GM12878 (cell line): ENCODE measurements at regions not wholly inside any gene's neighbourhood (a gene's known extent, or its start where the extent isn't known, plus 50 kb on each side); places are given as distances from the start of the nearest gene placed in this dataset.

Experiments used
- FOXM1 ChIP-seq: IDR thresholded peaks from 2 replicates; pipeline ENCODE4 v1.6.1; 2012; ENCODE audit warnings: low read depth, mild to moderate bottlenecking, inconsistent platforms, low read length, moderate library complexity
- GABPA ChIP-seq: IDR thresholded peaks from 2 replicates; pipeline ENCODE4 v1.6.1; 2014; ENCODE audit warnings: antibody characterized with exemption, low read depth, mild to moderate bottlenecking, inconsistent platforms
- JUND ChIP-seq: IDR thresholded peaks from 2 replicates; pipeline ENCODE4 v1.6.1; 2012; ENCODE audit warnings: low read depth, mild to moderate bottlenecking, low read length, improper control_type of control experiment, moderate library complexity
- POLR2A ChIP-seq: IDR thresholded peaks from 2 replicates; pipeline ENCODE4 v1.6.1; 2011; ENCODE audit warnings: low read depth, mild to moderate bottlenecking, low read length
- POU2F2 ChIP-seq: IDR thresholded peaks from 3 replicates; pipeline ENCODE4 v1.6.1; 2011; ENCODE audit warnings: low read depth, mild to moderate bottlenecking, low read length, borderline replicate concordance
- SPI1 ChIP-seq: IDR thresholded peaks from 2 replicates; pipeline ENCODE4 v1.6.1; 2011; ENCODE audit warnings: low read depth, mild to moderate bottlenecking, low read length, moderate library complexity, borderline replicate concordance; ENCODE audit not compliant: insufficient read depth
- TCF7 ChIP-seq: IDR thresholded peaks from 2 replicates; pipeline ENCODE4 v1.6.1; 2014; ENCODE audit warnings: antibody characterized with exemption, borderline replicate concordance
- YY1 ChIP-seq: IDR thresholded peaks from 2 replicates; pipeline ENCODE4 v1.6.1; 2011; ENCODE audit warnings: low read depth, mild to moderate bottlenecking, low read length
- TF ChIP-seq, protein P1 (sequence below), 3 experiments: IDR thresholded peaks in 2 of 3; conservative IDR thresholded peaks in 1 of 3; 2 replicates each; pipeline ENCODE4 v1.5.1; 2011; ENCODE audit warnings: low read depth in 3 of 3, low read length in 3 of 3, mild to moderate bottlenecking in 3 of 3, control low read depth in 2 of 3, moderate library complexity in 2 of 3, inconsistent platforms in 1 of 3, mixed read lengths in 1 of 3; ENCODE audit not compliant: control insufficient read depth in 2 of 3, insufficient read depth in 1 of 3; ENCODE audit errors: extremely low read depth in 1 of 3
- TF ChIP-seq, protein P2 (sequence below): fragments of 450-650 bp; IDR thresholded peaks from 2 replicates; pipeline ENCODE4 v1.6.1; 2017; ENCODE audit warnings: antibody characterized with exemption, mild to moderate bottlenecking, moderate library complexity

DNA sequence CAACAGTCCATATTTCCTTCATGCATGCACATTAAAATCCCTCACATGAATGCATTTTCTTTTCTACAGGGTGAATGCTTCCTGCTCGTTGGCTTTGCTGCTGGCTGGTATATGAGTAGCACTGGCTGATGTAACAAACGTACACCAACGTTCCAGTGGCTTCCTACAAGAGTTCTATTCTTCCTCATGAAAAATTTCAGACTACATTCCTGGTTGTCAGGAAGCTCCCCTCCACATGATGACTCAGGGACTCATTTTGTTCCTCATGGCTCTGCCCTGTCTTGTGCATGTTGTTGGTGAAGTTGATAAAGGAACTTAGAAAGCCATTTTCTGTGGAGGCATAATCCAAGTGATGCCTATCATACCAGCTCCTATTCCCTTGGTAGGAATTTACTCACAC is 470.7 kb upstream of the KLF6 start:
- TF ChIP-seq JUND = no peak
- TF ChIP-seq, protein P1, sequence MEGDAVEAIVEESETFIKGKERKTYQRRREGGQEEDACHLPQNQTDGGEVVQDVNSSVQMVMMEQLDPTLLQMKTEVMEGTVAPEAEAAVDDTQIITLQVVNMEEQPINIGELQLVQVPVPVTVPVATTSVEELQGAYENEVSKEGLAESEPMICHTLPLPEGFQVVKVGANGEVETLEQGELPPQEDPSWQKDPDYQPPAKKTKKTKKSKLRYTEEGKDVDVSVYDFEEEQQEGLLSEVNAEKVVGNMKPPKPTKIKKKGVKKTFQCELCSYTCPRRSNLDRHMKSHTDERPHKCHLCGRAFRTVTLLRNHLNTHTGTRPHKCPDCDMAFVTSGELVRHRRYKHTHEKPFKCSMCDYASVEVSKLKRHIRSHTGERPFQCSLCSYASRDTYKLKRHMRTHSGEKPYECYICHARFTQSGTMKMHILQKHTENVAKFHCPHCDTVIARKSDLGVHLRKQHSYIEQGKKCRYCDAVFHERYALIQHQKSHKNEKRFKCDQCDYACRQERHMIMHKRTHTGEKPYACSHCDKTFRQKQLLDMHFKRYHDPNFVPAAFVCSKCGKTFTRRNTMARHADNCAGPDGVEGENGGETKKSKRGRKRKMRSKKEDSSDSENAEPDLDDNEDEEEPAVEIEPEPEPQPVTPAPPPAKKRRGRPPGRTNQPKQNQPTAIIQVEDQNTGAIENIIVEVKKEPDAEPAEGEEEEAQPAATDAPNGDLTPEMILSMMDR (IDR thresholded peaks at IDR 0.05 in 2 of 3, conservative IDR thresholded peaks at IDR 0.05 in 1 of 3; ENCODE audit: control insufficient read depth in 2 of 3, extremely low read depth in 1 of 3, insufficient read depth in 1 of 3, low read depth in 3 of 3, low read length in 3 of 3) = no peak
- TF ChIP-seq POU2F2 = no peak
- TF ChIP-seq YY1 = no peak
- no peak for TF ChIP-seq TCF7
- TF ChIP-seq, protein P2, sequence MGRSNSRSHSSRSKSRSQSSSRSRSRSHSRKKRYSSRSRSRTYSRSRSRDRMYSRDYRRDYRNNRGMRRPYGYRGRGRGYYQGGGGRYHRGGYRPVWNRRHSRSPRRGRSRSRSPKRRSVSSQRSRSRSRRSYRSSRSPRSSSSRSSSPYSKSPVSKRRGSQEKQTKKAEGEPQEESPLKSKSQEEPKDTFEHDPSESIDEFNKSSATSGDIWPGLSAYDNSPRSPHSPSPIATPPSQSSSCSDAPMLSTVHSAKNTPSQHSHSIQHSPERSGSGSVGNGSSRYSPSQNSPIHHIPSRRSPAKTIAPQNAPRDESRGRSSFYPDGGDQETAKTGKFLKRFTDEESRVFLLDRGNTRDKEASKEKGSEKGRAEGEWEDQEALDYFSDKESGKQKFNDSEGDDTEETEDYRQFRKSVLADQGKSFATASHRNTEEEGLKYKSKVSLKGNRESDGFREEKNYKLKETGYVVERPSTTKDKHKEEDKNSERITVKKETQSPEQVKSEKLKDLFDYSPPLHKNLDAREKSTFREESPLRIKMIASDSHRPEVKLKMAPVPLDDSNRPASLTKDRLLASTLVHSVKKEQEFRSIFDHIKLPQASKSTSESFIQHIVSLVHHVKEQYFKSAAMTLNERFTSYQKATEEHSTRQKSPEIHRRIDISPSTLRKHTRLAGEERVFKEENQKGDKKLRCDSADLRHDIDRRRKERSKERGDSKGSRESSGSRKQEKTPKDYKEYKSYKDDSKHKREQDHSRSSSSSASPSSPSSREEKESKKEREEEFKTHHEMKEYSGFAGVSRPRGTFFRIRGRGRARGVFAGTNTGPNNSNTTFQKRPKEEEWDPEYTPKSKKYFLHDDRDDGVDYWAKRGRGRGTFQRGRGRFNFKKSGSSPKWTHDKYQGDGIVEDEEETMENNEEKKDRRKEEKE = no peak
- no peak for TF ChIP-seq GABPA
- TF ChIP-seq POLR2A = no peak
- TF ChIP-seq SPI1 = no peak
- no peak for TF ChIP-seq FOXM1
